Stimulated activated CD4-positive, alpha-beta T cell treated with anti-CD3 and anti-CD28 coated beads, Interleukin-4, amount 100 ng/mL, for 1 hour (primary cell): ENCODE measurements at regions not wholly inside any gene's neighbourhood (a gene's known extent, or its start where the extent isn't known, plus 50 kb on each side); places are given as distances from the start of the nearest gene placed in this dataset.

Experiments used
- DNase-seq: peaks from one replicate; pipeline ENCODE4 v3.0.0-alpha.2; 2020

- DNase-seq, result no peak
These were observed 64.3 kb downstream of the MRPL14 start for GRCh38 chr6:44062771-44063560.

GRCh38 chr6:44062105-44062770 is 65.0 kb downstream of the MRPL14 start:
- no peak for DNase-seq

GRCh38 chr6:44061375-44062104 is 65.7 kb downstream of the MRPL14 start:
- no peak for DNase-seq

- no peak for DNase-seq
These were observed 66.5 kb downstream of the MRPL14 start for GRCh38 chr6:44060612-44061374.

- no peak for DNase-seq
These were observed 67.6 kb downstream of the MRPL14 start for GRCh38 chr6:44059359-44060346.

GRCh38 chr6:44058617-44059358 is 68.5 kb downstream of the MRPL14 start:
- DNase-seq, result no peak

- no peak for DNase-seq
These were observed 69.2 kb downstream of the MRPL14 start for GRCh38 chr6:44057931-44058616.

- no peak for DNase-seq
These were observed 69.9 kb downstream of the MRPL14 start for GRCh38 chr6:44057238-44057930.

GRCh38 chr6:44056392-44057237 is 70.6 kb downstream of the MRPL14 start:
- no peak for DNase-seq

- no peak for DNase-seq
These were observed 72.3 kb downstream of the MRPL14 start for GRCh38 chr6:44054721-44055559.

- DNase-seq, result no peak
These were observed 73.3 kb downstream of the MRPL14 start for GRCh38 chr6:44053760-44054556.

- DNase-seq, result no peak
These were observed 74.0 kb downstream of the MRPL14 start for GRCh38 chr6:44053106-44053756.

GRCh38 chr6:44052419-44053023 is 74.7 kb downstream of the MRPL14 start:
- no peak for DNase-seq

- DNase-seq, result no peak
These were observed 75.7 kb downstream of the MRPL14 start for GRCh38 chr6:44051515-44051914.

- no peak for DNase-seq
These were observed 76.3 kb downstream of the MRPL14 start for GRCh38 chr6:44050872-44051505.
